ENCODE measurements at regions not wholly inside any gene's neighbourhood (a gene's known extent, or its start where the extent isn't known, plus 50 kb on each side); places are given as distances from the start of the nearest gene placed in this dataset.
"Not testable (repeated sequence)": the region's sequence is repeated elsewhere in the genome, so short reads cannot be mapped to it uniquely, and the experiment has no call there.

GRCh38 chr6:125354649-125355048, 52.9 kb upstream of the HDDC2 start:
- DNase-seq, result no peak

GRCh38 chr6:125356884-125357283, 55.1 kb upstream of the HDDC2 start:
- no peak for DNase-seq

- DNase-seq, result no peak
These were observed 55.9 kb upstream of the HDDC2 start for GRCh38 chr6:125357515-125358256.

GRCh38 chr6:125358898-125359297, 57.1 kb upstream of the HDDC2 start:
- DNase-seq, result no peak

GRCh38 chr6:125361868-125362267, 60.1 kb upstream of the HDDC2 start:
- no peak for DNase-seq

- DNase-seq, result no peak
These were observed 61.5 kb upstream of the HDDC2 start for GRCh38 chr6:125363039-125363823.

- no peak for DNase-seq
These were observed 62.0 kb upstream of the HDDC2 start for GRCh38 chr6:125363824-125364165.

- DNase-seq, result no peak
These were observed 63.5 kb upstream of the HDDC2 start for GRCh38 chr6:125365230-125365629.

- no peak for DNase-seq
These were observed 65.4 kb upstream of the HDDC2 start for GRCh38 chr6:125367036-125367782.

GRCh38 chr6:125370343-125370742, 68.6 kb upstream of the HDDC2 start:
- no peak for DNase-seq

GRCh38 chr6:125375013-125375412, 73.2 kb upstream of the HDDC2 start:
- DNase-seq, result no peak

GRCh38 chr6:125375821-125376220, 74.1 kb upstream of the HDDC2 start:
- DNase-seq, result no peak

- DNase-seq, result no peak
These were observed 75.9 kb upstream of the HDDC2 start for GRCh38 chr6:125377621-125378020.

- DNase-seq, result no peak
These were observed 77.4 kb upstream of the HDDC2 start for GRCh38 chr6:125379174-125379573.

- no peak for DNase-seq
These were observed 78.7 kb upstream of the HDDC2 start for GRCh38 chr6:125380474-125380873.

GRCh38 chr6:125386337-125386736, 84.6 kb upstream of the HDDC2 start:
- not testable (repeated sequence) for DNase-seq

GRCh38 chr6:125392682-125393081, 90.9 kb upstream of the HDDC2 start:
- no peak for DNase-seq

GRCh38 chr6:125393449-125393858, 91.7 kb upstream of the HDDC2 start:
- no peak for DNase-seq

GRCh38 chr6:125406741-125407140, 105.0 kb upstream of the HDDC2 start:
- no peak for DNase-seq

GRCh38 chr6:125414507-125414906, 112.7 kb upstream of the HDDC2 start:
- DNase-seq, result no peak

GRCh38 chr6:125415913-125416312, 114.1 kb upstream of the HDDC2 start:
- no peak for DNase-seq

GRCh38 chr6:125421836-125422235, 120.1 kb upstream of the HDDC2 start:
- DNase-seq, result no peak

GRCh38 chr6:125423047-125423446, 121.3 kb upstream of the HDDC2 start:
- no peak for DNase-seq

- DNase-seq, result no peak
These were observed 130.2 kb upstream of the HDDC2 start for GRCh38 chr6:125431971-125432370.

Measured in NCI-H1694 (cell line).